Loucy (cell line): ENCODE measurements at regions not wholly inside any gene's neighbourhood (a gene's known extent, or its start where the extent isn't known, plus 50 kb on each side); places are given as distances from the start of the nearest gene placed in this dataset.

Experiments
- CTCF ChIP-seq: fragments of 200-600 bp; sonication (generic); conservative IDR thresholded peaks from 2 replicates; pipeline ENCODE4 v1.5.1; 2014; ENCODE audit warnings: mild to moderate bottlenecking, antibody characterized with exemption, low read length
- EZH2phosphoT487 ChIP-seq: fragments of 200-600 bp; IDR thresholded peaks from 2 replicates; pipeline ENCODE4 v1.6.1; 2018; ENCODE audit warnings: antibody characterized with exemption, mild to moderate bottlenecking, moderate library complexity, borderline replicate concordance

GRCh38 chr2:12105180-12105579 is 358.7 kb downstream of the LPIN1 start:
- TF ChIP-seq CTCF (no peak), EZH2phosphoT487 (no peak)
